Liver (tissue), 8 donors: ENCODE measurements at regions not wholly inside any gene's neighbourhood (a gene's known extent, or its start where the extent isn't known, plus 50 kb on each side); places are given as distances from the start of the nearest gene placed in this dataset.

Source experiments
- DNase-seq: peaks from one replicate; pipeline ENCODE4 v3.0.0-alpha.2; 2017; ENCODE audit warnings: low spot score
- H3K27ac ChIP-seq, 2 donors: one replicate each; pipeline ENCODE4 v1.7.0; 2013; ENCODE audit warnings: inconsistent platforms in 2 of 2, low read length in 2 of 2, control low read depth in 1 of 2, low read depth in 1 of 2, mild to moderate bottlenecking in 1 of 2
- H3K27me3 ChIP-seq, 4 donors: one replicate each; pipeline versions ENCODE4 v1.6.1 to v1.7.0; 2013; ENCODE audit warnings: low read length in 3 of 4, inconsistent platforms in 1 of 4, mild to moderate bottlenecking in 1 of 4, moderate library complexity in 1 of 4; ENCODE audit not compliant: control insufficient read depth in 4 of 4, insufficient read depth in 4 of 4
- H3K36me3 ChIP-seq, 4 donors: one replicate each; pipeline versions ENCODE4 v1.6.1 to v1.7.0; 2013; ENCODE audit warnings: low read length in 3 of 4, mild to moderate bottlenecking in 3 of 4, low read depth in 1 of 4, moderate library complexity in 1 of 4; ENCODE audit not compliant: control insufficient read depth in 4 of 4, insufficient read depth in 3 of 4
- H3K4me1 ChIP-seq, 4 donors: one replicate each; pipeline versions ENCODE4 v1.6.1 to v1.7.0; 2013; ENCODE audit warnings: low read length in 3 of 4, mild to moderate bottlenecking in 3 of 4, moderate library complexity in 1 of 4; ENCODE audit not compliant: control insufficient read depth in 4 of 4, insufficient read depth in 4 of 4
- H3K4me3 ChIP-seq, 3 donors: one replicate each; pipeline versions ENCODE4 v1.6.1 to v1.7.0; 2013; ENCODE audit warnings: low read length in 3 of 3, control low read depth in 1 of 3, low read depth in 1 of 3, mild to moderate bottlenecking in 1 of 3
- H3K9ac ChIP-seq, 2 donors: one replicate each; pipeline ENCODE4 v1.7.0; 2013; ENCODE audit warnings: low read length in 2 of 2, mild to moderate bottlenecking in 2 of 2, moderate library complexity in 2 of 2, control low read depth in 1 of 2, low read depth in 1 of 2
- H3K9me3 ChIP-seq, 4 donors: one replicate each; pipeline versions ENCODE4 v1.6.1 to v1.7.0; 2013; ENCODE audit warnings: low read length in 3 of 4; ENCODE audit not compliant: control insufficient read depth in 4 of 4
- EGR1 ChIP-seq, 2 donors: IDR thresholded peaks; 2 replicates each; pipeline ENCODE4 v1.6.1; 2016 to 2018; ENCODE audit warnings: antibody characterized with exemption in 2 of 2, low read depth in 2 of 2
- FOXA1 ChIP-seq: IDR thresholded peaks from 2 replicates; pipeline ENCODE4 v1.6.1; 2016; ENCODE audit warnings: antibody characterized with exemption
- FOXA2 ChIP-seq: IDR thresholded peaks from 2 replicates; pipeline ENCODE4 v1.6.1; 2016; ENCODE audit warnings: antibody characterized with exemption
- GABPA ChIP-seq, 2 donors: IDR thresholded peaks in 1 of 2; conservative IDR thresholded peaks in 1 of 2; 2 replicates each; pipeline ENCODE4 v1.6.1; 2016; ENCODE audit warnings: antibody characterized with exemption in 2 of 2, mild to moderate bottlenecking in 1 of 2, moderate library complexity in 1 of 2
- HNF4A ChIP-seq, 2 donors: conservative IDR thresholded peaks; 2 replicates each; pipeline ENCODE4 v1.6.1; 2016; ENCODE audit warnings: antibody characterized with exemption in 2 of 2, mild to moderate bottlenecking in 2 of 2
- HNF4G ChIP-seq: IDR thresholded peaks from 2 replicates; pipeline ENCODE4 v1.6.1; 2016; ENCODE audit warnings: antibody characterized with exemption
- JUND ChIP-seq, 2 donors: IDR thresholded peaks; 2 replicates each; pipeline ENCODE4 v1.6.1; 2016; ENCODE audit warnings: antibody characterized with exemption in 2 of 2
- NR2F2 ChIP-seq: IDR thresholded peaks from 2 replicates; pipeline ENCODE4 v1.6.1; 2016; ENCODE audit warnings: antibody characterized with exemption
- RAD21 ChIP-seq, 2 donors: IDR thresholded peaks; 2 replicates each; pipeline ENCODE4 v1.6.1; 2016; ENCODE audit warnings: antibody characterized with exemption in 2 of 2, mild to moderate bottlenecking in 2 of 2
- RXRA ChIP-seq, 2 donors: IDR thresholded peaks; 2 replicates each; pipeline ENCODE4 v1.6.1; 2017 to 2018; ENCODE audit warnings: antibody characterized with exemption in 2 of 2, mild to moderate bottlenecking in 1 of 2
- SP1 ChIP-seq: IDR thresholded peaks from 2 replicates; pipeline ENCODE4 v1.6.1; 2018; ENCODE audit warnings: antibody characterized with exemption, mild to moderate bottlenecking
- YY1 ChIP-seq: IDR thresholded peaks from 2 replicates; pipeline ENCODE4 v1.6.1; 2016; ENCODE audit warnings: antibody characterized with exemption, mild to moderate bottlenecking
- WGBS: extraction: QIAGEN DNeasy Blood & Tissue Kit; methylation state at CpG from one replicate; pipeline ENCODE4 v1.1.7; 2013; 5-methylcytosine and 5-hydroxymethylcytosine counted together
- TF ChIP-seq, protein P1 (sequence below): IDR thresholded peaks from 2 replicates; pipeline ENCODE4 v1.6.1; 2016; ENCODE audit warnings: antibody characterized with exemption
- TF ChIP-seq, protein P2 (sequence below): IDR thresholded peaks from 2 replicates; pipeline ENCODE4 v1.6.1; 2016; ENCODE audit warnings: antibody characterized with exemption
- TF ChIP-seq, protein P3 (sequence below): IDR thresholded peaks from 2 replicates; pipeline ENCODE4 v1.6.1; 2016; ENCODE audit warnings: antibody characterized with exemption
- TF ChIP-seq, protein P4 (sequence below): fragments of 150-350 bp; IDR thresholded peaks from 2 replicates; pipeline ENCODE4 v1.5.1; 2017; ENCODE audit warnings: improper control_type of control experiment, low read depth, low read length; ENCODE audit not compliant: missing input control
- donor health status: healthy.
- donor health status: healthy.
- donor health status: healthy.
- donor health status: healthy.
- donor health status: healthy.

DNA sequence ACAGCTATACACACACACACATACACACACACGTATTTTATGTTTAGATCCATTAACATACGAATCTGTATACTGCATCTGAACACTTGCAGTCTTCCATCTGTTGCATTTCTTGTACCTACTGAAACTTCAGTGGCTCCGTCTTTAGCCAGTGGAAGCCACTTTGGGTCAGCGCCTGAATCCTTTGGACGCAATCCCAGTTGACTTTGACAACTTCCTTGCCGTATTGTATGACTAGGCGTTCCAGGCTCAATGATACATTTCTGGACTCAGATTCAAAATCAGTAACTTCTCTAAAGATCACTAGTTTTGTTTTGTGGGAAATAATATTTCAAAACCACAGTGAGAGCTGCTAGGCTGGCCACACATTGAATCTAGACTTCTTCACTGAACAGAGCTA is 101.5 kb upstream of the GPC1 start:
- no peak overlapping the region for H3K9ac ChIP-seq
- TF ChIP-seq, protein P1, sequence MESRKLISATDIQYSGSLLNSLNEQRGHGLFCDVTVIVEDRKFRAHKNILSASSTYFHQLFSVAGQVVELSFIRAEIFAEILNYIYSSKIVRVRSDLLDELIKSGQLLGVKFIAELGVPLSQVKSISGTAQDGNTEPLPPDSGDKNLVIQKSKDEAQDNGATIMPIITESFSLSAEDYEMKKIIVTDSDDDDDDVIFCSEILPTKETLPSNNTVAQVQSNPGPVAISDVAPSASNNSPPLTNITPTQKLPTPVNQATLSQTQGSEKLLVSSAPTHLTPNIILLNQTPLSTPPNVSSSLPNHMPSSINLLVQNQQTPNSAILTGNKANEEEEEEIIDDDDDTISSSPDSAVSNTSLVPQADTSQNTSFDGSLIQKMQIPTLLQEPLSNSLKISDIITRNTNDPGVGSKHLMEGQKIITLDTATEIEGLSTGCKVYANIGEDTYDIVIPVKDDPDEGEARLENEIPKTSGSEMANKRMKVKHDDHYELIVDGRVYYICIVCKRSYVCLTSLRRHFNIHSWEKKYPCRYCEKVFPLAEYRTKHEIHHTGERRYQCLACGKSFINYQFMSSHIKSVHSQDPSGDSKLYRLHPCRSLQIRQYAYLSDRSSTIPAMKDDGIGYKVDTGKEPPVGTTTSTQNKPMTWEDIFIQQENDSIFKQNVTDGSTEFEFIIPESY, result no peak
- TF ChIP-seq NR2F2 (no peak), JUND (IDR thresholded peaks at IDR 0.05) (no peak)
- TF ChIP-seq, protein P2, sequence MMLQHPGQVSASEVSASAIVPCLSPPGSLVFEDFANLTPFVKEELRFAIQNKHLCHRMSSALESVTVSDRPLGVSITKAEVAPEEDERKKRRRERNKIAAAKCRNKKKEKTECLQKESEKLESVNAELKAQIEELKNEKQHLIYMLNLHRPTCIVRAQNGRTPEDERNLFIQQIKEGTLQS, result no peak
- TF ChIP-seq, protein P3, sequence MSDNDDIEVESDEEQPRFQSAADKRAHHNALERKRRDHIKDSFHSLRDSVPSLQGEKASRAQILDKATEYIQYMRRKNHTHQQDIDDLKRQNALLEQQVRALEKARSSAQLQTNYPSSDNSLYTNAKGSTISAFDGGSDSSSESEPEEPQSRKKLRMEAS, result no peak
- H3K4me3 ChIP-seq, result no peak overlapping the region
- DNase-seq, result no peak
- no peak overlapping the region for H3K27ac ChIP-seq
- H3K27me3 ChIP-seq, result peaks cover 0 to 2% (median 0%) of the 10 kb centered on the region in 4 donors
- H3K9me3 ChIP-seq, result no peaks in the 10 kb centered on the region
- no peaks in the 10 kb centered on the region for H3K36me3 ChIP-seq
- WGBS, result 68% methylated on average over 7 of the region's 7 CpGs
- peaks cover 0 to 1% (median 0%) of the 10 kb centered on the region in 4 donors for H3K4me1 ChIP-seq

DNA sequence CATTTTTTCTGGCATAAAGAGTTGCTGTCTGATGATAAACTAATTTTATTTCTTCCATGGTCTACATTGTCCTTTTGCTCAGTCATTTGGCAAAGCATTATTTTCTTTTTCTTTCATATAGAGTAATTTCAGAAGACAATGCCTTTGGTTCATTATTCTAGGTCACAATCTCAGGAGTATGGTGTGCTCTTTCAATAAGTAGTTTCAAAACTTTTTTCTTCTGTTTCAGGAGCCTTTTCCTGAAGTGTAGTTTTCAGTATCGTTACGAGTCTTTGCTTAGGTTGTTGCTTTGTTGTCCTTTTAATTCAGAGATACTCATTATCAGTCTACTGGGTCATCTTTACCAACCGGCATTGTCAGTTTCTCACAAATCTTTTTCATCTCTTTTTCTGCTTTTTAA is 100.4 kb upstream of the GPC1 start:
- H3K9me3 ChIP-seq, result no peaks in the 10 kb centered on the region
- 76% methylated on average over 3 of the region's 3 CpGs for WGBS
- no peak overlapping the region for H3K27ac ChIP-seq
- TF ChIP-seq RXRA (IDR thresholded peaks at IDR 0.05) (no peak), FOXA2 (no peak)
- TF ChIP-seq, protein P4, sequence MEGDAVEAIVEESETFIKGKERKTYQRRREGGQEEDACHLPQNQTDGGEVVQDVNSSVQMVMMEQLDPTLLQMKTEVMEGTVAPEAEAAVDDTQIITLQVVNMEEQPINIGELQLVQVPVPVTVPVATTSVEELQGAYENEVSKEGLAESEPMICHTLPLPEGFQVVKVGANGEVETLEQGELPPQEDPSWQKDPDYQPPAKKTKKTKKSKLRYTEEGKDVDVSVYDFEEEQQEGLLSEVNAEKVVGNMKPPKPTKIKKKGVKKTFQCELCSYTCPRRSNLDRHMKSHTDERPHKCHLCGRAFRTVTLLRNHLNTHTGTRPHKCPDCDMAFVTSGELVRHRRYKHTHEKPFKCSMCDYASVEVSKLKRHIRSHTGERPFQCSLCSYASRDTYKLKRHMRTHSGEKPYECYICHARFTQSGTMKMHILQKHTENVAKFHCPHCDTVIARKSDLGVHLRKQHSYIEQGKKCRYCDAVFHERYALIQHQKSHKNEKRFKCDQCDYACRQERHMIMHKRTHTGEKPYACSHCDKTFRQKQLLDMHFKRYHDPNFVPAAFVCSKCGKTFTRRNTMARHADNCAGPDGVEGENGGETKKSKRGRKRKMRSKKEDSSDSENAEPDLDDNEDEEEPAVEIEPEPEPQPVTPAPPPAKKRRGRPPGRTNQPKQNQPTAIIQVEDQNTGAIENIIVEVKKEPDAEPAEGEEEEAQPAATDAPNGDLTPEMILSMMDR, result no peak
- DNase-seq, result no peak
- no peak overlapping the region for H3K9ac ChIP-seq
- no peaks in the 10 kb centered on the region for H3K36me3 ChIP-seq
- H3K4me1 ChIP-seq, result peaks cover 0 to 1% (median 0%) of the 10 kb centered on the region in 4 donors
- H3K4me3 ChIP-seq, result no peak overlapping the region
- H3K27me3 ChIP-seq, result no peaks in the 10 kb centered on the region

DNA sequence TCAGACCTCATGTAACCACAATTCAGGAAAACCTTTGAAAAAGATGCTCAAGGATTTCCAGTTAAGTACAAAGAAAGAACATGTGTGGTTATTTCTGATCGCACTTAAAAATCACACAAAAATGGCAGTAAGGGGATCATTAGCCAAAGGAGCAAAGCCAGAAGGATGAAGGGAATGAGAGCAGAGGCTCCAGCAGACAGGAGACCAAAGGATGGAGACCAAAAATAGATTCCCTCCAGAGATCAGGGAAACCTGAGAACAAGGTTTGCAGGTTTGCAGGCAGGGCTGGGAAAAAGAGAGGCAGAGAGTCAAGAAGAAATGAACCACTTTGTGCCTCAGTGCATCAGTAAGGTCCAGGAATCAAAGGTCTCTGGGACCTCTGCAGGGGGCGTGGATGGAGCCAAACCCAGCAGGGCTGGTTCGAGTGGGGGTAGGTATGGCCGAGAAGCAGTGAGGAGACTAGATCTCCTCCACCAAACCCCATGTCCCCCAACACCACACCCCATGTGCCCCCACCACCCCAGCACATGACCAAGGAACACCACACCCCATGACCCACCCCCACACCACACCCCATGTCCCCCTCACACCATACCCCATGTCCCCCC is 98.5 kb upstream of the GPC1 start:
- H3K27ac ChIP-seq, result no peak overlapping the region
- no peaks in the 10 kb centered on the region for H3K36me3 ChIP-seq
- 85% methylated on average over 4 of the region's 4 CpGs for WGBS
- no peaks in the 10 kb centered on the region for H3K9me3 ChIP-seq
- H3K4me1 ChIP-seq, result peaks cover 0 to 1% (median 0%) of the 10 kb centered on the region in 4 donors
- DNase-seq, result no peak
- no peak overlapping the region for H3K4me3 ChIP-seq
- H3K27me3 ChIP-seq, result no peaks in the 10 kb centered on the region
- H3K9ac ChIP-seq, result no peak overlapping the region
- TF ChIP-seq, protein P4, result no peak
- TF ChIP-seq EGR1 (IDR thresholded peaks at IDR 0.05; ENCODE audit: low read depth in 2 of 2) (no peak), HNF4A (conservative IDR thresholded peaks at IDR 0.05) (no peak), FOXA2 (no peak), RAD21 (IDR thresholded peaks at IDR 0.05) (no peak), FOXA1 (no peak), NR2F2 (no peak), GABPA (IDR thresholded peaks at IDR 0.05 in 1 of 2, conservative IDR thresholded peaks at IDR 0.05 in 1 of 2) (no peak), JUND (IDR thresholded peaks at IDR 0.05) (no peak), SP1 (no peak), YY1 (no peak), HNF4G (no peak)
- TF ChIP-seq, protein P1, result no peak
- TF ChIP-seq, protein P3, result no peak
- TF ChIP-seq, protein P2, result no peak
